Pancreas (tissue), 10 donors: ENCODE measurements at regions not wholly inside any gene's neighbourhood (a gene's known extent, or its start where the extent isn't known, plus 50 kb on each side); places are given as distances from the start of the nearest gene placed in this dataset.

ENCODE experiments used
- ATAC-seq, 4 donors: fragments of 200-7000 bp; cut with Tn5 transposase; one replicate each; pipeline versions ENCODE4 v1.8.0 to v1.9.1; 2020; ENCODE audit warnings: mild to moderate bottlenecking in 4 of 4, moderate library complexity in 4 of 4
- DNase-seq, 6 donors: peaks; one replicate each; pipeline ENCODE4 v3.0.0-alpha.2; 2020
- FAIRE-seq: peaks from 2 replicates; lab custom pipeline; 2012; peaks lifted over from hg19 to GRCh38; lab: Jason Lieb, UNC
- H3K27ac ChIP-seq, 4 donors: fragments of 200-600 bp; sonication (generic); 1 replicate in 3 of 4; 2 replicates in 1 of 4; pipeline versions ENCODE4 v1.5.0 to v1.8.0; 2020
- H3K27me3 ChIP-seq, 4 donors: fragments of 200-600 bp; one replicate each; pipeline ENCODE4 v1.8.0; 2021
- H3K36me3 ChIP-seq, 3 donors: fragments of 200-600 bp; sonication (generic) in 1 of 3; one replicate each; pipeline versions ENCODE4 v1.5.0 to v1.8.0; 2020 to 2021
- H3K4me1 ChIP-seq, 3 donors: fragments of 200-600 bp; one replicate each; pipeline ENCODE4 v1.8.0; 2021
- H3K4me3 ChIP-seq, 4 donors: fragments of 200-600 bp; sonication (generic) in 2 of 4; one replicate each; pipeline versions ENCODE4 v1.5.0 to v1.8.0; 2020 to 2021
- H3K9me3 ChIP-seq, 4 donors: fragments of 200-600 bp; one replicate each; pipeline ENCODE4 v1.8.0; 2021
- WGBS, 2 donors: extraction: QIAGEN DNeasy Blood & Tissue Kit; methylation state at CpG; one replicate each; pipeline ENCODE4 v1.1.7; 2013; 5-methylcytosine and 5-hydroxymethylcytosine counted together
- intact Hi-C, 3 donors: fragments of 100-400 bp; cut with DNase I; formaldehyde crosslinking; loops; one replicate each; pipeline versions ENCODE4 v1.11.1 to v1.14.2; 2022
- TF ChIP-seq, protein P1 (sequence below), 4 donors: fragments of 200-600 bp; sonication (generic) in 3 of 4; IDR thresholded peaks; one replicate each; pipeline versions ENCODE4 v1.5.0 to v1.8.0; 2021; ENCODE audit warnings: antibody characterized with exemption in 4 of 4
- donor health status: healthy with polysubstance abuse.
- donor health status: DM: no; HTN: no; CAD: no; lungs with moderate emphysema.
- donor health status: DM: no; HTN: no; CAD: no.
- donor health status: control.
- donor health status: control.
- donor health status: Bipolar disorder and iron deficiency.
- donor health status: DM: yes; HTN: yes; CAD: no.
- donor health status: DM: no; HTN: no; CAD: no.
- donor health status: DM: no; HTN: no; CAD: no.
- donor health status: DM: yes; HTN: yes; CAD: no.

GRCh38 chr20:10873026-10873425, 199.2 kb upstream of the JAG1 start:
- Histone ChIP-seq H3K27ac (no peak overlapping the region), H3K9me3 (no peaks in the 10 kb centered on the region), H3K27me3 (no peaks in the 10 kb centered on the region), H3K36me3 (no peaks in the 10 kb centered on the region), H3K4me3 (no peak overlapping the region), H3K4me1 (peaks cover 3 to 8% (median 7%) of the 10 kb centered on the region in 3 donors)
- FAIRE-seq = no peak
- intact Hi-C loops = no loop called here
- no peak for ATAC-seq
- DNase-seq = no peak
- TF ChIP-seq, protein P1, sequence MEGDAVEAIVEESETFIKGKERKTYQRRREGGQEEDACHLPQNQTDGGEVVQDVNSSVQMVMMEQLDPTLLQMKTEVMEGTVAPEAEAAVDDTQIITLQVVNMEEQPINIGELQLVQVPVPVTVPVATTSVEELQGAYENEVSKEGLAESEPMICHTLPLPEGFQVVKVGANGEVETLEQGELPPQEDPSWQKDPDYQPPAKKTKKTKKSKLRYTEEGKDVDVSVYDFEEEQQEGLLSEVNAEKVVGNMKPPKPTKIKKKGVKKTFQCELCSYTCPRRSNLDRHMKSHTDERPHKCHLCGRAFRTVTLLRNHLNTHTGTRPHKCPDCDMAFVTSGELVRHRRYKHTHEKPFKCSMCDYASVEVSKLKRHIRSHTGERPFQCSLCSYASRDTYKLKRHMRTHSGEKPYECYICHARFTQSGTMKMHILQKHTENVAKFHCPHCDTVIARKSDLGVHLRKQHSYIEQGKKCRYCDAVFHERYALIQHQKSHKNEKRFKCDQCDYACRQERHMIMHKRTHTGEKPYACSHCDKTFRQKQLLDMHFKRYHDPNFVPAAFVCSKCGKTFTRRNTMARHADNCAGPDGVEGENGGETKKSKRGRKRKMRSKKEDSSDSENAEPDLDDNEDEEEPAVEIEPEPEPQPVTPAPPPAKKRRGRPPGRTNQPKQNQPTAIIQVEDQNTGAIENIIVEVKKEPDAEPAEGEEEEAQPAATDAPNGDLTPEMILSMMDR (IDR thresholded peaks at IDR 0.05) = no peak
- WGBS, 2 donors = 95% methylated on average over 4 of the region's 4 CpGs

DNA sequence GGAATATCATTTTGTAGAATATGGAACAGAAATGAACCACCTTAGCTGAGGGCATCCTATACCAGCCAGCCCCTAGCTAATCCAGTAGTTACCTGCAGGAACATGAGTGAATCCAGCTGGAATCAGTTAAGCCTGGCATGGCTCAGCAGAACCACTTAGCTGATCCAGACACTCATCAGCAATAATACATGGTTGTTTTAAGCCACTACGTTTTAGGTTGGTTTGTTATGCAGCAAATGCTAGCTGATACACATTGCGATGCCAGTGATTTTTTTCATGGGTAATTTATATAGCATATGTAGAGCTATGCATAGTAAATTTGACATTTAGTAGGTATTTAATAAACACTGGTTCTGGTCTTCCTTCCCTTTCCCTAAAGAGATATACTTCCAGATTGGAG, 201.9 kb upstream of the JAG1 start:
- TF ChIP-seq, protein P1 (IDR thresholded peaks at IDR 0.05) = no peak
- Histone ChIP-seq H3K36me3 (no peaks in the 10 kb centered on the region), H3K4me3 (no peak overlapping the region), H3K4me1 (no peaks in the 10 kb centered on the region), H3K9me3 (no peaks in the 10 kb centered on the region), H3K27me3 (no peaks in the 10 kb centered on the region), H3K27ac (no peak overlapping the region)
- ATAC-seq (no peak), FAIRE-seq (no peak), DNase-seq (no peak)
- WGBS, 2 donors = 81 to 94% methylated on average over 2 of the region's 2 CpGs
- intact Hi-C loops = no loop called here

- ATAC-seq (peak in 2 of 4 donors; percentile 53 to 58), DNase-seq (no peak), FAIRE-seq (no peak)
- no peaks in the 10 kb centered on the region for H3K27me3 ChIP-seq
- no peaks in the 10 kb centered on the region for H3K36me3 ChIP-seq
- H3K27ac ChIP-seq = no peak overlapping the region
- WGBS, 2 donors = 75 to 80% methylated on average over 1 of the region's 1 CpG
- H3K4me1 ChIP-seq = no peaks in the 10 kb centered on the region
- H3K9me3 ChIP-seq = no peaks in the 10 kb centered on the region
- intact Hi-C loops = no loop called here
- TF ChIP-seq, protein P1 (IDR thresholded peaks at IDR 0.05) = no peak
- H3K4me3 ChIP-seq = no peak overlapping the region
Measured at GRCh38 chr20:10876558-10876957, 202.8 kb upstream of the JAG1 start.

DNA sequence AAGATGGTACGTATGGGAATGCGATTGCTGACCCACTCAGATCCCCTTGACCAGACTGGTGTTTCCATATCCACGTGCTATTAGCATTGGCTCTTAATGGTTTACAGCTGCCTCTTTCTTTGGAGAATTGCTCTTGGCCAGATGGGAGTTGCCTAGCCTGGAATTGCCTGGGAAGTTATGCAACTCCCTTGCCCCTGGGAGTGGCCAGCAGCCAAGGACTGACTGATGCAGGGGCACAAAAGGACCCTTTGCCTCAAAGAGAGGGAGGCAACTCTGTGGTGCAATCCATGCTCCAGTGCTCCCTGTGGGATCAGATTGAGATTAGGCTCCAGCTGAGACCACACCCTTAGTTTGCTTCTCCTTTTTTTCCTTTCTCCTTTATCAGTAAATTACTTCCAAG, 203.5 kb upstream of the JAG1 start:
- FAIRE-seq = no peak
- WGBS, 2 donors = 80 to 88% methylated on average over 3 of the region's 3 CpGs
- no peak for DNase-seq
- Histone ChIP-seq H3K4me3 (no peak overlapping the region), H3K27me3 (no peaks in the 10 kb centered on the region), H3K36me3 (no peaks in the 10 kb centered on the region), H3K9me3 (no peaks in the 10 kb centered on the region), H3K4me1 (no peaks in the 10 kb centered on the region), H3K27ac (no peak overlapping the region)
- TF ChIP-seq, protein P1 (IDR thresholded peaks at IDR 0.05) = no peak
- peak in 2 of 4 donors; percentile 18 to 35 for ATAC-seq
- intact Hi-C loops = no loop called here

DNA sequence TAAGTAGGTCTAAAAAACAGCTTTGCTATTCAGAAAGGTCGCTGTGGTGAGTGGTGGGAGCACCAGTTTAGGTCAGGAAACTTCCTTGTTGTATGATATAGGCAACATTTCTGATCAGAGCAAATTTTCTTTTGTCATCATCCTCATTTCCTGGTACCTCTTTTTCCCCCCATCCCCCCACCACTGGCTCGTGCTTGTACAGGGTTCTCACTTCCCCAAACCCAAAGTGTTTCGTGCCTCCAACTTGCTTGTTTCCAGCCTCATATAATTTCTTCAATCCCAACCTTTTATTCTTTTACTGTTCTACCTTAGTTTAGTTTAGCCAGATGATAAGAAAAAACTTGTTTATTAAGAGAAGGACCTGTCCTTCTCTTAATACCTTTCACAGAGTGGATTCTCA, 209.4 kb upstream of the JAG1 start:
- WGBS, 2 donors = 94 to 96% methylated on average over 3 of the region's 3 CpGs
- no peaks in the 10 kb centered on the region for H3K27me3 ChIP-seq
- no peak overlapping the region for H3K27ac ChIP-seq
- no peaks in the 10 kb centered on the region for H3K4me1 ChIP-seq
- intact Hi-C loops = no loop called here
- TF ChIP-seq, protein P1 (IDR thresholded peaks at IDR 0.05) = no peak
- DNase-seq (no peak), ATAC-seq (no peak), FAIRE-seq (no peak)
- H3K36me3 ChIP-seq = no peaks in the 10 kb centered on the region
- no peaks in the 10 kb centered on the region for H3K9me3 ChIP-seq
- no peak overlapping the region for H3K4me3 ChIP-seq
